SU-DHL-6 (cell line): ENCODE measurements at regions not wholly inside any gene's neighbourhood (a gene's known extent, or its start where the extent isn't known, plus 50 kb on each side); places are given as distances from the start of the nearest gene placed in this dataset.
"Not testable (repeated sequence)": the region's sequence is repeated elsewhere in the genome, so short reads cannot be mapped to it uniquely, and the experiment has no call there.

ENCODE experiments used
- H2AFZ ChIP-seq: fragments of 200-600 bp; sonication (generic); 2 replicates; pipeline ENCODE4 v1.6.1; 2014; ENCODE audit warnings: low read depth, mild to moderate bottlenecking, moderate library complexity, mixed read lengths, antibody characterized with exemption, low read length; ENCODE audit not compliant: severe bottlenecking
- H3F3A ChIP-seq: fragments of 200-600 bp; shearing (Covaris generic); 2 replicates; pipeline ENCODE4 v1.6.0; 2016; ENCODE audit warnings: antibody characterized with exemption, mild to moderate bottlenecking; ENCODE audit not compliant: insufficient read depth
- H3K27ac ChIP-seq: fragments of 200-600 bp; sonication (generic); 2 replicates; pipeline ENCODE4 v1.5.1; 2016; ENCODE audit warnings: low read depth, mild to moderate bottlenecking, low read length, moderate library complexity, mixed read lengths
- H3K27me3 ChIP-seq: fragments of 200-600 bp; sonication (generic), shearing (Covaris generic); 2 replicates; pipeline ENCODE4 v1.6.0; 2014; ENCODE audit warnings: mild to moderate bottlenecking, low read length
- H3K36me3 ChIP-seq: fragments of 200-600 bp; sonication (generic); 2 replicates; pipeline ENCODE4 v1.6.1; 2014; ENCODE audit warnings: mild to moderate bottlenecking, low read length, mixed read lengths
- H3K4me2 ChIP-seq: fragments of 300-600, 200-600 bp; shearing (Covaris generic), sonication (generic); 2 replicates; pipeline ENCODE4 v1.6.0; 2014; ENCODE audit warnings: low read length, low read depth, mild to moderate bottlenecking; ENCODE audit not compliant: poor library complexity, severe bottlenecking
- H3K4me3 ChIP-seq: fragments of 200-600 bp; sonication (generic); 2 replicates; pipeline ENCODE4 v1.5.1; 2014; ENCODE audit warnings: antibody characterized with exemption, low read length, mild to moderate bottlenecking, mixed read lengths; ENCODE audit not compliant: insufficient read depth, poor library complexity, severe bottlenecking
- H3K79me2 ChIP-seq: fragments of 200-600 bp; sonication (generic); 2 replicates; pipeline ENCODE4 v1.6.1; 2014; ENCODE audit warnings: mild to moderate bottlenecking, low read length, moderate library complexity; ENCODE audit not compliant: insufficient read depth
- H3K9ac ChIP-seq: fragments of 200-600 bp; sonication (generic); 2 replicates; pipeline ENCODE4 v1.7.0; 2014; ENCODE audit warnings: mild to moderate bottlenecking, low read length
- H3K9me2 ChIP-seq: fragments of 200-600 bp; sonication (generic); replicated peaks from 2 replicates; pipeline ENCODE4 v1.6.1; 2014; ENCODE audit warnings: low read length; ENCODE audit not compliant: insufficient read depth
- H3K9me3 ChIP-seq: fragments of 200-600 bp; sonication (generic); 2 replicates; pipeline ENCODE4 v1.6.1; 2014; ENCODE audit warnings: low read length, mixed read lengths; ENCODE audit not compliant: insufficient read depth
- H4K20me1 ChIP-seq: fragments of 200-600 bp; sonication (generic); 2 replicates; pipeline ENCODE4 v1.6.1; 2014; ENCODE audit warnings: low read depth, mild to moderate bottlenecking, antibody characterized with exemption, low read length, moderate library complexity, mixed read lengths
- CTCF ChIP-seq: fragments of 200-600 bp; sonication (generic); IDR thresholded peaks from one replicate; pipeline ENCODE4 v1.5.1; 2017; ENCODE audit warnings: antibody characterized with exemption, mild to moderate bottlenecking, low read length, moderate library complexity; ENCODE audit not compliant: insufficient read depth, poor library complexity, severe bottlenecking
- EZH2phosphoT487 ChIP-seq: fragments of 200-600 bp; sonication (generic), shearing (Covaris generic); conservative IDR thresholded peaks from 2 replicates; pipeline ENCODE4 v1.6.1; 2018; ENCODE audit warnings: mild to moderate bottlenecking, antibody characterized with exemption, low read length, moderate library complexity, mixed read lengths

GRCh38 chr5:78709729-78710430 lies 61.3 kb upstream of the LHFPL2 start:
- H3K4me2 ChIP-seq, H3K9me2 ChIP-seq, H3K9me3 ChIP-seq: not testable (repeated sequence)

GRCh38 chr5:78706825-78707224 lies 58.3 kb upstream of the LHFPL2 start:
- no peaks in the 10 kb centered on the region for H3K27me3 ChIP-seq
- TF ChIP-seq CTCF (no peak), EZH2phosphoT487 (no peak)
- H3K4me2 ChIP-seq, result no peak overlapping the region
- H3K36me3 ChIP-seq, result peaks cover 17% of the 10 kb centered on the region
- H3K79me2 ChIP-seq, result peaks cover 58% of the 10 kb centered on the region
- H3K9me2 ChIP-seq, result no peaks in the 10 kb centered on the region
- H3K9me3 ChIP-seq, result no peaks in the 10 kb centered on the region; the same call in 1 of the 2 replicates
- peak overlapping the region; percentile 19; the same call in 1 of the 2 replicates for H3K27ac ChIP-seq
- H4K20me1 ChIP-seq, result no peaks in the 10 kb centered on the region
- H3K9ac ChIP-seq, result no peak overlapping the region
- no peak overlapping the region for H2AFZ ChIP-seq
- H3K4me3 ChIP-seq, result no peak overlapping the region
- peaks cover 7% of the 10 kb centered on the region; the same call in 1 of the 2 replicates for H3F3A ChIP-seq

More at GRCh38 chr5:78709729-78710430, 61.3 kb upstream of the LHFPL2 start:
- H2AFZ ChIP-seq, H3K4me3 ChIP-seq, H4K20me1 ChIP-seq, H3K27me3 ChIP-seq, H3K36me3 ChIP-seq, H3K27ac ChIP-seq, H3K9ac ChIP-seq, H3F3A ChIP-seq: not testable (repeated sequence)
- H3K79me2 ChIP-seq, result peaks cover 39% of the 10 kb centered on the region

- Histone ChIP-seq H3K27me3 (no peaks in the 10 kb centered on the region), H4K20me1 (no peaks in the 10 kb centered on the region), H3K36me3 (peaks cover 17% of the 10 kb centered on the region), H3K9ac (no peak overlapping the region), H3K27ac (peak overlapping the region; percentile 19; the same call in 1 of the 2 replicates), H2AFZ (no peak overlapping the region), H3K79me2 (peaks cover 62% of the 10 kb centered on the region), H3K9me3 (no peaks in the 10 kb centered on the region; the same call in 1 of the 2 replicates), H3F3A (peaks cover 7% of the 10 kb centered on the region; the same call in 1 of the 2 replicates), H3K4me3 (no peak overlapping the region), H3K9me2 (no peaks in the 10 kb centered on the region), H3K4me2 (no peak overlapping the region)
- no peak for TF ChIP-seq EZH2phosphoT487
- no peak for TF ChIP-seq CTCF
These were observed 57.8 kb upstream of the LHFPL2 start for GRCh38 chr5:78706381-78706780.

- no peaks in the 10 kb centered on the region; the same call in 1 of the 2 replicates for H3K9me3 ChIP-seq
- no peaks in the 10 kb centered on the region for H3K9me2 ChIP-seq
- H3K4me2 ChIP-seq, result no peak overlapping the region
- peaks cover 66% of the 10 kb centered on the region for H3K79me2 ChIP-seq
- H3K36me3 ChIP-seq, result peaks cover 17% of the 10 kb centered on the region
- H3K9ac ChIP-seq, result no peak overlapping the region
- no peak for TF ChIP-seq EZH2phosphoT487
- no peak for TF ChIP-seq CTCF
- H2AFZ ChIP-seq, result no peak overlapping the region
- H4K20me1 ChIP-seq, result no peaks in the 10 kb centered on the region
- no peak overlapping the region for H3K4me3 ChIP-seq
- H3K27ac ChIP-seq, result peak overlapping the region; percentile 19; the same call in 1 of the 2 replicates
- H3K27me3 ChIP-seq, result no peaks in the 10 kb centered on the region
- H3F3A ChIP-seq, result peaks cover 7% of the 10 kb centered on the region; the same call in 1 of the 2 replicates
These were observed 57.3 kb upstream of the LHFPL2 start for GRCh38 chr5:78705826-78706225.
